ENCODE measurements at regions not wholly inside any gene's neighbourhood (a gene's known extent, or its start where the extent isn't known, plus 50 kb on each side); places are given as distances from the start of the nearest gene placed in this dataset.

DNA sequence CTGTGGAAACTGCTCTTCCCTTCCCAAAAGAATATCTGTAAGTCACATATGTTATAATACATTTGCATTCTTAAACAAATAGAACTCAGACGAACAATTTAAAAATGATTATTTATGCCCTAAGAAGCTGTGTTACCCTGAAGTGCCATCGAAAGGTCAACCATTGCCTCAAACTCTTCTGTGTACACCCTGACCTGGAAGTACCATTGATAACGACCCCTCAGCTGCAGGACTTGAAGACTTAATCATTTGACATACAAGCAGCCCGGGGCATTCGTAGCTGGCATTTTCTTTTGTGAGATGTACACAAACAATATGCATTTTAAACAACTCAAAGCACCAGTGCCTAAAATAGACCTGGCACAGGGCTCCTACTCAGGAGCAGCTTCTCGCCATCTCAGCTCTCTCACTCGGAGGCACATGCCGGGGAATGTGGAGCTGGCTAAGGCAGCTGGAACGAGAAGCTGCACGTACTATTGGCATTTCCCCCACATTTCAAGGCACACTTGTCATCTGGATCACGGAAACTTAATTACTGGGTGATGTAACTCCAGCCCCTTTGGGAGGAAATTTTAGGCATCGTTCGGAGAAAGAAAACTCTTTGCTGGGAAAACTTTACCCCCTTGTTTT, 170.0 kb upstream of the GALNT5 start:
- ChIA-PET POLR2A (no interaction called here), CTCF (no interaction called here)
- no peaks in the 10 kb centered on the region for H3K36me3 ChIP-seq (ENCODE audit: control insufficient read depth in 2 of 2, extremely low read depth in 1 of 2, insufficient read depth in 2 of 2, low read length in 2 of 2)
- H3K9ac ChIP-seq (replicated peaks; ENCODE audit: extremely low read depth, insufficient read depth, low read length) = no peak overlapping the region
- H3K79me2 ChIP-seq (ENCODE audit: control insufficient read depth, insufficient read depth, low read length) = no peaks in the 10 kb centered on the region
- peaks cover 0 to 5% of the 10 kb centered on the region in 2 experiments for H3K27me3 ChIP-seq (ENCODE audit: control insufficient read depth in 2 of 2, insufficient read depth in 2 of 2, low read length in 2 of 2)
- BruUV-seq (replicated peaks) = no TSS peak
- H3K27ac ChIP-seq (ENCODE audit: insufficient read depth, low read depth, low read length) = no peak overlapping the region
- no peaks in the 10 kb centered on the region for H3K4me1 ChIP-seq (ENCODE audit: control insufficient read depth, extremely low read depth, insufficient read depth, low read length)
- no peaks in the 10 kb centered on the region for H4K20me1 ChIP-seq (replicated peaks; ENCODE audit: control insufficient read depth, extremely low read depth, insufficient read depth, low read length)
- intact Hi-C loops (cut with micrococcal nuclease) (no loop called here), dilution Hi-C loops (cut with MboI; ENCODE audit: extremely low pct_ligation_motif_present, low sequenced_read_pairs) (no loop called here)
- no peak for TF ChIP-seq MYC (IDR thresholded peaks at IDR 0.05; ENCODE audit: low read depth, low read length)
- no peak for TF ChIP-seq MAX (IDR thresholded peaks at IDR 0.05; ENCODE audit: insufficient read depth, insufficient read length)
- no peak for TF ChIP-seq FOS (IDR thresholded peaks at IDR 0.05; ENCODE audit: borderline replicate concordance, insufficient read depth, low read length)
- no peaks in the 10 kb centered on the region for H3K9me1 ChIP-seq (replicated peaks; ENCODE audit: control insufficient read depth, extremely low read depth, insufficient read depth, low read length)
- H3K4me3 ChIP-seq (replicated peaks in 1 of 3; ENCODE audit: insufficient read depth in 1 of 3, low read depth in 1 of 3, low read length in 3 of 3) = no peak overlapping the region
- no peak for DNase-seq (ENCODE audit: low read depth, low spot score)
- H2AFZ ChIP-seq (ENCODE audit: low read depth, low read length) = no peak overlapping the region
- FAIRE-seq = no peak
- no peaks in the 10 kb centered on the region for H3K9me3 ChIP-seq (replicated peaks; ENCODE audit: control insufficient read depth, insufficient read depth, low read length)
- no peak overlapping the region for H3K4me2 ChIP-seq (ENCODE audit: insufficient read depth, low read length)

DNA sequence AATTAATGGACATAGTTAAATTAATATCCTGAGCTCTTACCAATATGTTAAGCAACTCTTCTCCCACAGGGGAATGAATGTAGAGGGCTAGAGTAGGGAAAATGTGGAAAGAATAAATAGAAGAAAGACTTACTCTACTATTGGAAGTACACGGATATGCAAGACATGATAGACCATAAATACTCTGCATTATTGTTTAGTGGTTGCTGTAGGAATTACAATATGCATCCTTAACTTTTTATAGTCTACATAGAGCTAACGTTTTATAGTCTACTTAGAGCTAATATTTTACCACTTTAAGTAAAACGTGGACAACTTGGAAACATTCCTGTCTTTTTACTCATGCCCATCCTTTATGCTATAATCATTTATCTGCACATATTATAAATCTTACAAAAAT, 163.8 kb upstream of the GALNT5 start:
- H3K27ac ChIP-seq (ENCODE audit: insufficient read depth, low read depth, low read length) = no peak overlapping the region
- FAIRE-seq (no peak), DNase-seq (ENCODE audit: low read depth, low spot score) (no peak)
- no peaks in the 10 kb centered on the region for H3K79me2 ChIP-seq (ENCODE audit: control insufficient read depth, insufficient read depth, low read length)
- no peak overlapping the region for H3K4me3 ChIP-seq (replicated peaks in 1 of 3; ENCODE audit: insufficient read depth in 1 of 3, low read depth in 1 of 3, low read length in 3 of 3)
- H3K4me2 ChIP-seq (ENCODE audit: insufficient read depth, low read length) = no peak overlapping the region
- no peaks in the 10 kb centered on the region for H3K36me3 ChIP-seq (ENCODE audit: control insufficient read depth in 2 of 2, extremely low read depth in 1 of 2, insufficient read depth in 2 of 2, low read length in 2 of 2)
- intact Hi-C loops (cut with micrococcal nuclease) = no loop called here
- H3K27me3 ChIP-seq (ENCODE audit: control insufficient read depth in 2 of 2, insufficient read depth in 2 of 2, low read length in 2 of 2) = peaks cover 0 to 3% of the 10 kb centered on the region in 2 experiments
- BruUV-seq (replicated peaks) = no TSS peak
- H3K9ac ChIP-seq (replicated peaks; ENCODE audit: extremely low read depth, insufficient read depth, low read length) = no peak overlapping the region
- dilution Hi-C loops (cut with MboI; ENCODE audit: extremely low pct_ligation_motif_present, low sequenced_read_pairs) = no loop called here
- TF ChIP-seq MYC (IDR thresholded peaks at IDR 0.05; ENCODE audit: low read depth, low read length) (no peak), CTCF (IDR thresholded peaks at IDR 0.05; ENCODE audit: extremely low read depth in 1 of 2, insufficient read depth in 1 of 2, low read depth in 1 of 2, low read length in 2 of 2) (no peak), FOS (IDR thresholded peaks at IDR 0.05; ENCODE audit: borderline replicate concordance, insufficient read depth, low read length) (no peak)
- no peaks in the 10 kb centered on the region for H3K9me1 ChIP-seq (replicated peaks; ENCODE audit: control insufficient read depth, extremely low read depth, insufficient read depth, low read length)
- CTCF ChIA-PET = interaction anchor here (0.6 to 1.4 kb wide), 4 partner anchors 13 to 100 kb away, joined by 3 to 5 read pairs (median 3); no protein-coding TSS in a partner anchor
- H2AFZ ChIP-seq (ENCODE audit: low read depth, low read length) = no peak overlapping the region
- H4K20me1 ChIP-seq (replicated peaks; ENCODE audit: control insufficient read depth, extremely low read depth, insufficient read depth, low read length) = no peaks in the 10 kb centered on the region
- no peaks in the 10 kb centered on the region for H3K9me3 ChIP-seq (replicated peaks; ENCODE audit: control insufficient read depth, insufficient read depth, low read length)
- H3K4me1 ChIP-seq (ENCODE audit: control insufficient read depth, extremely low read depth, insufficient read depth, low read length) = no peaks in the 10 kb centered on the region
- POLR2A ChIA-PET = no interaction called here

All from endothelial cell of umbilical vein (primary cell).